Fibroblast of the aortic adventitia (primary cell): ENCODE measurements at regions not wholly inside any gene's neighbourhood (a gene's known extent, or its start where the extent isn't known, plus 50 kb on each side); places are given as distances from the start of the nearest gene placed in this dataset.
A peak's percentile ranks its signal among the peaks of the same experiment; 100 is the strongest.

ENCODE experiments used
- DNase-seq: peaks from one replicate; pipeline ENCODE4 v3.0.0-alpha.2; 2010; ENCODE audit warnings: low read depth
- H3K4me3 ChIP-seq: 2 replicates; pipeline ENCODE4 v1.5.1; 2011; ENCODE audit warnings: low read depth, mild to moderate bottlenecking, control low read depth, low read length, moderate library complexity
- CTCF ChIP-seq: IDR thresholded peaks from 2 replicates; pipeline ENCODE4 v1.5.1; 2011; ENCODE audit warnings: mild to moderate bottlenecking, low read length, control low read depth, inconsistent platforms; ENCODE audit not compliant: insufficient read depth

GRCh38 chr10:123327450-123327849 is 173.2 kb downstream of the BUB3 start:
- no peak overlapping the region for H3K4me3 ChIP-seq
- no peak for DNase-seq
- TF ChIP-seq CTCF = no peak

- TF ChIP-seq CTCF = no peak
These were observed 173.7 kb downstream of the BUB3 start for GRCh38 chr10:123327896-123328295.

GRCh38 chr10:123331438-123331837 is 177.2 kb downstream of the BUB3 start:
- DNase-seq = peak; percentile 32
- H3K4me3 ChIP-seq = no peak overlapping the region
- TF ChIP-seq CTCF = no peak

More at GRCh38 chr10:123327896-123328295, 173.7 kb downstream of the BUB3 start:
- no peak overlapping the region for H3K4me3 ChIP-seq
- DNase-seq = no peak

- no peak for TF ChIP-seq CTCF
- no peak for DNase-seq
- no peak overlapping the region for H3K4me3 ChIP-seq
These were observed 192.4 kb downstream of the BUB3 start for GRCh38 chr10:123346581-123346980.

GRCh38 chr10:123348691-123349572 is 194.7 kb downstream of the BUB3 start:
- DNase-seq = no peak
- no peak for TF ChIP-seq CTCF
- H3K4me3 ChIP-seq = no peak overlapping the region

GRCh38 chr10:123351715-123352114 is 197.5 kb downstream of the BUB3 start:
- DNase-seq = no peak
- TF ChIP-seq CTCF = no peak
- H3K4me3 ChIP-seq = no peak overlapping the region
